ENCODE measurements at regions not wholly inside any gene's neighbourhood (a gene's known extent, or its start where the extent isn't known, plus 50 kb on each side); places are given as distances from the start of the nearest gene placed in this dataset.

DNA sequence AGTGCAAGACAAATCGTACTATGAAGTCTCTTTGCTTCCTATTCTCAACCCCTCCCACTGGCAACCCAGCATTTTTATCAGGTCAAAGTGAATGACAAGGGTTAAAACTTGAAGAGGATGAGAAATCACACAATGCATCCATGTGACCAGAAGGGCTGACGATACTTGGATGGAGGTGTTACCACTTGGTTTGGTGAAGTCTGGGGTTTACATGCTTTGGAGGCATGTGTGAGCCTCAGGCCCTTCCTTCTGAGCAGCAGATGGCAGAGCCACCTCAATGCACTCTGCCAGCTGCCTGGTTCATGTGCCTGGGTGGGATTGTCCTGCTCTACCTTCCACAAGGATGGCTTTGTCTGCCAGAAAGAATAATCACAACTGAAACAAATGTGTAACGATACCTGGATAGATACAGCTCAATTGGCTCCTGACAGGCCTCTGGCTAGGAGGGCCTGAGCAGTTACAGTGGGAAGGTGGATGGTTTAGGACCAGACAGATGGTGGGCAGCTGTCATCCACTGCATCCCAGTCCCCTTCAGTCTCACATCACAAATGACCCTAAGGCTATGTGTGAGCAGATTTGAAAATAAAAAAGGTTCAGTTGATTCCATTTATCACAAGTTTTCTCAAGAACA is 51.5 kb upstream of the CNIH3 start:
- DNase-seq (ENCODE audit: low read depth in 3 of 3, low spot score in 1 of 3), result no peak

DNA sequence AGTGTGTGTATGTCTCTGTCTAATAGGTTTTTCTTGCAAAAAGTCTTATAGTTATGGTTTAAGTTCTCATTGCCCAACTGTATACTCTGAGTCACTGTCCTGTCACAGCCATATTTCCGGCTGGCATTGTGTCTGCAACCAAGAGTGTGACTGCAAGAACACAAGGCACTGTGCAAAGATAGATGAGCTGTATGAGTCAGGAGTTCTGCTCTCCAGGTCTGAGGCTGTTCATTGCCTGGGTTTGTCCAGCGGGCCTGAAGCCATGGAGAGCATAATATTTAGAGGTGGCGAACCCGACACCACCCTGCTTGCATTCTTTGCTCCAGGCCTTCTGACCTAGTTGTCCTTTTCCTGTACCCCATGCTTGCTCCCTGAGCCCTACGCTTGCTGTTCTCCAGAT is 50.9 kb upstream of the CNIH3 start:
- no peak for DNase-seq (ENCODE audit: low read depth in 3 of 3, low spot score in 1 of 3)

DNA sequence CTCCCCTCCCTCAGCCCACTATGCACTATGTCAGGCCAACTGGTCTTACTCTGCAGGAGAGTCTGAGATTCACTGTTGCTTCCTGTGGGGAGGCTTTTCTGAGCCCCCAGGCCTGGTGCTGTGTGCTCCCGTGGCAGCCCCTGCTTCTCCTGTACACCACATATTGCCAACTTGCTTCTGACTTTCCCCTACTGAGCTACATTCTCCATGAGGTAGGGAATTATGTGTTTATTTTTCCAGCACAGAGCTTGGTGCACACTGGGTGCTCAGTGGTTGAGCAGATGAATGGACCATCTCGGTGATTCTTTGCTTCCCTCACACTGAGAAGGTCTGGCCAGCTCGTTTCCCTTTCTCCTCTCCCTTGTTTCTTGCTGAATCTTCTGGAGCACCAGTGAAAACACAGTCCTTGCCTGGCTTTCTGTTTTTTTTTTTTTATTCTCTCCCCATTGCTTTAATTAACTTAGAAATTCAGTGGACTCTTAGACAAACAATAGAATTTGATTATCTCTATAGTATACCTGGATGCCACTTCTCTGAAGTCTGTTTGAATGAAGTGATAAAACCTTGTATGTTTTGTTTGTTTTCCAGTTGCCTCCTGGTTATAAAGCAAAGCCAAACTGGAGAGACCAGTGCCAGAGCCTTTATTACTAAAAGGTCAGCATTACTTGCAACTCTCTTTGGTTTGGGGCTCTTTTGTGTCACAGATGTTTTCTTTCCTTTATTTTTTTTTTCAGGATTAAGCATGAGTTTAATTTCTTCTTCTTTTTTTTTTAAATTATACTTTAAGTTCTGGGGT is 50.3 kb upstream of the CNIH3 start:
- DNase-seq (ENCODE audit: low read depth in 3 of 3, low spot score in 1 of 3), result no peak

All from stimulated activated CD4-positive, alpha-beta T cell treated with anti-CD3 and anti-CD28 coated beads, TNF-alpha, amount 100 ng/mL, for 1 hour (primary cell).